Liver (tissue), 8 donors: ENCODE measurements at regions not wholly inside any gene's neighbourhood (a gene's known extent, or its start where the extent isn't known, plus 50 kb on each side); places are given as distances from the start of the nearest gene placed in this dataset.

Experiments used
- DNase-seq: peaks from one replicate; pipeline ENCODE4 v3.0.0-alpha.2; 2017; ENCODE audit warnings: low spot score
- H3K27ac ChIP-seq, 2 donors: one replicate each; pipeline ENCODE4 v1.7.0; 2013; ENCODE audit warnings: inconsistent platforms in 2 of 2, low read length in 2 of 2, control low read depth in 1 of 2, low read depth in 1 of 2, mild to moderate bottlenecking in 1 of 2
- H3K27me3 ChIP-seq, 4 donors: one replicate each; pipeline versions ENCODE4 v1.6.1 to v1.7.0; 2013; ENCODE audit warnings: low read length in 3 of 4, inconsistent platforms in 1 of 4, mild to moderate bottlenecking in 1 of 4, moderate library complexity in 1 of 4; ENCODE audit not compliant: control insufficient read depth in 4 of 4, insufficient read depth in 4 of 4
- H3K36me3 ChIP-seq, 4 donors: one replicate each; pipeline versions ENCODE4 v1.6.1 to v1.7.0; 2013; ENCODE audit warnings: low read length in 3 of 4, mild to moderate bottlenecking in 3 of 4, low read depth in 1 of 4, moderate library complexity in 1 of 4; ENCODE audit not compliant: control insufficient read depth in 4 of 4, insufficient read depth in 3 of 4
- H3K4me1 ChIP-seq, 4 donors: one replicate each; pipeline versions ENCODE4 v1.6.1 to v1.7.0; 2013; ENCODE audit warnings: low read length in 3 of 4, mild to moderate bottlenecking in 3 of 4, moderate library complexity in 1 of 4; ENCODE audit not compliant: control insufficient read depth in 4 of 4, insufficient read depth in 4 of 4
- H3K4me3 ChIP-seq, 3 donors: one replicate each; pipeline versions ENCODE4 v1.6.1 to v1.7.0; 2013; ENCODE audit warnings: low read length in 3 of 3, control low read depth in 1 of 3, low read depth in 1 of 3, mild to moderate bottlenecking in 1 of 3
- H3K9ac ChIP-seq, 2 donors: one replicate each; pipeline ENCODE4 v1.7.0; 2013; ENCODE audit warnings: low read length in 2 of 2, mild to moderate bottlenecking in 2 of 2, moderate library complexity in 2 of 2, control low read depth in 1 of 2, low read depth in 1 of 2
- H3K9me3 ChIP-seq, 4 donors: one replicate each; pipeline versions ENCODE4 v1.6.1 to v1.7.0; 2013; ENCODE audit warnings: low read length in 3 of 4; ENCODE audit not compliant: control insufficient read depth in 4 of 4
- CTCF ChIP-seq: fragments of 150-350 bp; IDR thresholded peaks from 2 replicates; pipeline ENCODE4 v1.5.1; 2017; ENCODE audit warnings: improper control_type of control experiment, low read depth, low read length; ENCODE audit not compliant: missing input control
- JUND ChIP-seq, 2 donors: IDR thresholded peaks; 2 replicates each; pipeline ENCODE4 v1.6.1; 2016; ENCODE audit warnings: antibody characterized with exemption in 2 of 2
- NR2F2 ChIP-seq: IDR thresholded peaks from 2 replicates; pipeline ENCODE4 v1.6.1; 2016; ENCODE audit warnings: antibody characterized with exemption
- RAD21 ChIP-seq, 2 donors: IDR thresholded peaks; 2 replicates each; pipeline ENCODE4 v1.6.1; 2016; ENCODE audit warnings: antibody characterized with exemption in 2 of 2, mild to moderate bottlenecking in 2 of 2
- REST ChIP-seq: IDR thresholded peaks from 2 replicates; pipeline ENCODE4 v1.6.1; 2016; ENCODE audit warnings: antibody characterized with exemption, mild to moderate bottlenecking
- RXRA ChIP-seq, 2 donors: IDR thresholded peaks; 2 replicates each; pipeline ENCODE4 v1.6.1; 2017 to 2018; ENCODE audit warnings: antibody characterized with exemption in 2 of 2, mild to moderate bottlenecking in 1 of 2
- SP1 ChIP-seq: IDR thresholded peaks from 2 replicates; pipeline ENCODE4 v1.6.1; 2018; ENCODE audit warnings: antibody characterized with exemption, mild to moderate bottlenecking
- TAF1 ChIP-seq: conservative IDR thresholded peaks from 2 replicates; pipeline ENCODE4 v1.6.1; 2016; ENCODE audit warnings: antibody characterized with exemption, mild to moderate bottlenecking
- YY1 ChIP-seq: IDR thresholded peaks from 2 replicates; pipeline ENCODE4 v1.6.1; 2016; ENCODE audit warnings: antibody characterized with exemption, mild to moderate bottlenecking
- WGBS: extraction: QIAGEN DNeasy Blood & Tissue Kit; methylation state at CpG from one replicate; pipeline ENCODE4 v1.1.7; 2013; 5-methylcytosine and 5-hydroxymethylcytosine counted together
- TF ChIP-seq, protein P1 (sequence below): IDR thresholded peaks from 2 replicates; pipeline ENCODE4 v1.6.1; 2016; ENCODE audit warnings: antibody characterized with exemption
- donor health status: healthy.
- donor health status: healthy.
- donor health status: healthy.
- donor health status: healthy.
- donor health status: healthy.

DNA sequence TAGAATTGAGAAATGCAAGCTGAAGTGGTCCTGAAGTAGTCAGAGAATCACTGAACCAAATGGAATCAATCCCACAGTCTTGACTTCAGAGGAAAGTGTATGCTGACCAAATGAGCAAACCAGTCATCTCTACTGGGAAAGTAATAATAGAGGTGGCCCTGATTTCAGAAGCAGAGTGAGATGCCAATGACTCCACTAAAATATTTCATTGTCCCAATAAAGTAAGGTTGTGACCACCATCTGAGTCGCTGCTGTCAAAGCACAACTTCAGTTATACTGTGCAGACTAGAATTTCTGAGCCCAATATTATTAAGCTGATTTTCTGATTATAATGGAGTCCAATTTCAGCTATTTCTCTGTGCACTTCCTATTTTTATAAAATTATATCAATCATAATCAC lies 334.4 kb upstream of the THBS1 start:
- Histone ChIP-seq H3K4me3 (no peak overlapping the region), H3K27me3 (no peaks in the 10 kb centered on the region), H3K27ac (no peak overlapping the region), H3K36me3 (no peaks in the 10 kb centered on the region), H3K9me3 (no peaks in the 10 kb centered on the region), H3K9ac (no peak overlapping the region), H3K4me1 (no peaks in the 10 kb centered on the region)
- no peak for DNase-seq
- 93% methylated on average over 1 of the region's 1 CpG for WGBS
- TF ChIP-seq YY1 (no peak), REST (no peak)

DNA sequence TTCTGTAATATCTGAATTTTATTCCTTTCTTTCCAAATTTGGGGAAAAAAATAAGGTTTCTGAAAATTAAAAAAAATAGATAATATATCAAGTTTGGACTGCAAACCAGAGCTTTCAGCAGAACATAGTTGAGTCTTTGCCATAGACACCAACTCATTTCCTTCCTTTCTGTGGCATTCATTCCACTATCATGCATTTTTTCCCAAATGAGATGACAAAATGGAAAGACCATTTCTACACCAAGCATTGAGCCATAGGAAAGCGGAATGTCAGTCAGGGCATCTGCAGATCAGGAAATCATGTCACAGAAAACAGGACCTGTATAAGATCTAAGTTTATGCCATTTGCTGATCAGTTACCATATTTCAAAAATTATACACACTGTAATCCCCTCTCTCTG lies 333.3 kb upstream of the THBS1 start:
- WGBS, result 99% methylated on average over 1 of the region's 1 CpG
- TF ChIP-seq RAD21 (IDR thresholded peaks at IDR 0.05) (no peak), JUND (IDR thresholded peaks at IDR 0.05) (no peak), TAF1 (no peak)
- Histone ChIP-seq H3K27me3 (no peaks in the 10 kb centered on the region), H3K36me3 (no peaks in the 10 kb centered on the region), H3K9me3 (no peaks in the 10 kb centered on the region), H3K4me3 (no peak overlapping the region), H3K9ac (no peak overlapping the region), H3K27ac (no peak overlapping the region), H3K4me1 (no peaks in the 10 kb centered on the region)
- DNase-seq, result no peak

DNA sequence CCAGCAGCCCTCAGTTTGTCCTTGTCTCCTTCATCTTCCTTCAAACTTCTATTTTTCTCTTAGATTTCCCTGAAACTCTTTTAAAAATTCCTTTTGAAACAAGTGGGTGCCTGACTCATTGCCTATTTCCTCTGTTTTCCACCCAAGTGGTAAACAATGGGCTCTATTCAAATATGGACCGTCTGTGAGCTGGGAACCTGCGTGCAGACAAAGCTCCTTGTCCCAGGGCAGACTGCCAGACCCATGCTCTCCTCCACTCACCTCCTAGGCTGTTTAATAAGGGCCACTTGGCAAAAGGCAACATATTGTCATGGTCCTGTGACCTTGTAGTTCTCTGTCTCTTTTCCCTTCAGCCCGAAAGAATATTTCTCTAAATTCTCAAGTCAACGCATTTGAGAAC lies 332.7 kb upstream of the THBS1 start:
- H3K36me3 ChIP-seq, result no peaks in the 10 kb centered on the region
- DNase-seq, result no peak
- no peak for TF ChIP-seq TAF1
- TF ChIP-seq NR2F2, result no peak
- TF ChIP-seq, protein P1, sequence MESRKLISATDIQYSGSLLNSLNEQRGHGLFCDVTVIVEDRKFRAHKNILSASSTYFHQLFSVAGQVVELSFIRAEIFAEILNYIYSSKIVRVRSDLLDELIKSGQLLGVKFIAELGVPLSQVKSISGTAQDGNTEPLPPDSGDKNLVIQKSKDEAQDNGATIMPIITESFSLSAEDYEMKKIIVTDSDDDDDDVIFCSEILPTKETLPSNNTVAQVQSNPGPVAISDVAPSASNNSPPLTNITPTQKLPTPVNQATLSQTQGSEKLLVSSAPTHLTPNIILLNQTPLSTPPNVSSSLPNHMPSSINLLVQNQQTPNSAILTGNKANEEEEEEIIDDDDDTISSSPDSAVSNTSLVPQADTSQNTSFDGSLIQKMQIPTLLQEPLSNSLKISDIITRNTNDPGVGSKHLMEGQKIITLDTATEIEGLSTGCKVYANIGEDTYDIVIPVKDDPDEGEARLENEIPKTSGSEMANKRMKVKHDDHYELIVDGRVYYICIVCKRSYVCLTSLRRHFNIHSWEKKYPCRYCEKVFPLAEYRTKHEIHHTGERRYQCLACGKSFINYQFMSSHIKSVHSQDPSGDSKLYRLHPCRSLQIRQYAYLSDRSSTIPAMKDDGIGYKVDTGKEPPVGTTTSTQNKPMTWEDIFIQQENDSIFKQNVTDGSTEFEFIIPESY, result no peak
- TF ChIP-seq SP1, result no peak
- no peak for TF ChIP-seq RXRA (IDR thresholded peaks at IDR 0.05)
- no peak for TF ChIP-seq REST
- no peak for TF ChIP-seq JUND (IDR thresholded peaks at IDR 0.05)
- no peak for TF ChIP-seq CTCF
- TF ChIP-seq RAD21 (IDR thresholded peaks at IDR 0.05), result no peak
- H3K9ac ChIP-seq, result no peak overlapping the region
- H3K4me1 ChIP-seq, result no peaks in the 10 kb centered on the region
- 75% methylated on average over 4 of the region's 4 CpGs for WGBS
- no peaks in the 10 kb centered on the region for H3K9me3 ChIP-seq
- no peaks in the 10 kb centered on the region for H3K27me3 ChIP-seq
- H3K27ac ChIP-seq, result no peak overlapping the region
- no peak overlapping the region for H3K4me3 ChIP-seq
